GM18505 (cell line): ENCODE measurements at regions not wholly inside any gene's neighbourhood (a gene's known extent, or its start where the extent isn't known, plus 50 kb on each side); places are given as distances from the start of the nearest gene placed in this dataset.
A peak's percentile ranks its signal among the peaks of the same experiment; 100 is the strongest.

ENCODE experiments used
- ATAC-seq: cut with Tn5 transposase; IDR thresholded peaks from one replicate; pipeline ENCODE4 v1.9.1; 2021; ENCODE audit not compliant: unreplicated experiment
- POLR2A ChIP-seq: IDR thresholded peaks from 4 replicates; pipeline ENCODE4 v1.6.1; 2011; ENCODE audit warnings: borderline replicate concordance; ENCODE audit not compliant: insufficient read depth, insufficient read length; ENCODE audit errors: extremely low read depth

- ATAC-seq, result no peak
Observed at GRCh38 chr2:234333168-234334130, 163.4 kb downstream of the ARL4C start.

DNA sequence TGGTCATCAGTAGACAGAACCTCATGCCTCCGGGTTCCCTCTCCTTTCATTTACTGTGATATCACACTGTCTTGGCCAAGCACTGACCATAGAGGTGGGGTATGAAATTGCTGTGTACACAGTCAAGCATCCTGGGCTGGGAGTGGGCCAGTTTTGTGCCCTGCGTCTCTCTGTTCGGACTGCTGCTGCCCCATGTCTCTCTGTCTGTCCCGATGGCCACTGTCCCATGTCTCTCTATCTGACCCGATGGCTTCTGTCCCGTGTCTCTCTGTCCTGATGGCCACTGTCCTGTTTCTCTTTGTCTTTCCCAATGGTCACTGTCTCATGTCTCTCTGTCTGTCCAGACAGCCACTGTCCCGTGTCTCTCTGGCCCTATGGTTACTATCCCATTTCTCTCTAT is 164.9 kb downstream of the ARL4C start:
- no peak for TF ChIP-seq POLR2A
- no peak for ATAC-seq

More at GRCh38 chr2:234333168-234334130, 163.4 kb downstream of the ARL4C start:
- TF ChIP-seq POLR2A, result no peak

GRCh38 chr2:234331566-234331965 is 165.3 kb downstream of the ARL4C start:
- ATAC-seq, result no peak
- TF ChIP-seq POLR2A, result no peak

DNA sequence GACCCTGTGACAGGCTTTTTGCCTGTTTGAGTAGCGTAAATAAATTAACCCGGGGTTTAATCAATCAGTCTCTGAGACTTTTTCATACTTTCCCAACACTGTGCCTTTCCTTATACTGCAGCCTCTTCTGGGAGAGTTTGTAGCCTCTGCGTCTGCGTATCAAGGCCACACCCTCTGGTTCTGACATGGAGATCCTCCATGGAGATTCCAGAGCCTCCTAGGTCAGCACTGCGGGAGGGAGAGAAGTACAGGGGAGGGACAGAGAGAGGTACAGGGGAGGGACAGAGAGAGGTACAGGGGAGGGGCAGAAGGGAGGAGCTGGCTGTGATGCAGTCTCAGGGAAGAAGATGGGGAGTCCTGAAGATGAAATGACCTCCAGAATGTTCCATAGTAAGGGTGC is 166.0 kb downstream of the ARL4C start:
- no peak for ATAC-seq
- no peak for TF ChIP-seq POLR2A

DNA sequence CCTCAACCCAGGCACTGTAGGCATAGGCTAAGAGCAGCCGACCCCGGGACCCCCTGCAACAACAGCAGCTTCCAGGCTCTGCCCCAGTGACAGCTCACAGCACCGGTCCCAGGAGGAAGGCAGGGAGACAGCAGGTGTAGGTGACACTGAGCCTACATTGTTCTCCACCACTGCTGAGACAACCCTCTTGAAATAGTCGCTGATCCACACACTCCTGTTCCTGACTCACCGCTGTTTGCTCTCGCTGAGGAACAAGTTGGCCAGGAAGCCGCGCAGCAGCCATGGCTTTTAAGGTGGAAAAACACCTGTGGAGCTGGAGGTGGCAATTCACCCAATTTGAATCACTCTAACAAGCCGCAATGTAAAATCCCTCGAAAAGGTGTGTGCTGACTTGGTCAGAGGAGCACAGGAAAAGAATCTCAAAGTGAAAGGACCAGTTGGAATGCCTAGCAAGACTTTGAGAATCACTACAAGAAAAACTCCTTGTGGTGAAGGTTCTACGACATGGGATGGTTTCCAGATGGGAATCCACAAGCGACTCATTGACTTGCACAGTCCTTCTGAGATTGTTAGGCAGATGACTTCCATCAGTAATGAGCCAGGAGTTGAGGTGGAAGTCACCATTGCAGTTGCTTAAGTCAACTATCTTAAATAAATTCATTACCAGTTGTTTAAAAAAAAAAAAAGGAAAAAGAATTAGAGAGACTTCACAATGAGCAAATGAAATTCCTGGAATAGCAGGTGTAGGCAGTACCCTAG is 167.5 kb downstream of the ARL4C start:
- TF ChIP-seq POLR2A, result no peak
- no peak for ATAC-seq

DNA sequence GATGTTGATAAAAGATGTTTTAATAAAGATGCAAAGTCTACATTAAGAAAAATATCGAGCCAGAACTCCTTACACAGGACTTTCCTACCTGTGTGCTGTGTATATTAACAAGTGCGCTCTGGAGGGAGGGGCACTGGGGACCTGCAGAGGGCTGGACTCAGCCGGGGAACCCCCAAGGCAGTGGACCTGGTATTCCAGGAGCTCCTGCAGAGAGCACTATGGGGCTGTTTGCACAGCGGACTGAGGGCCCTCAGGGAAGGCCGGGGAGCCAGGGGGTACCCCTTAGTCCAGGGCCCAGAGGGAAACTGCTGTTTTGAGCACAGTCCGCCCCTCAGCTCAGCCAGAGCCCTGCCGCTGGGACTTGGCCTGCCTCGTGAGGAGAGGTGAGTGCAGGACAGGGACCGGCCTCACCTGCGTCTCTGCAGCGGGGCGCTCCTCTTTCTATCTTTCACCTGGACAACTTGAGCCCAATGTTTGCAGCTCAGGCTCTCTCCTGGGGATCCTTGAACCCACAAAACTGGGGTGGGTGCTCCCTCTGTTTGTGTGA is 168.4 kb downstream of the ARL4C start:
- TF ChIP-seq POLR2A, result no peak
- no peak for ATAC-seq

GRCh38 chr2:234326694-234327093 is 170.2 kb downstream of the ARL4C start:
- no peak for ATAC-seq
- TF ChIP-seq POLR2A, result no peak

GRCh38 chr2:234324116-234324515 is 172.8 kb downstream of the ARL4C start:
- ATAC-seq, result no peak
- TF ChIP-seq POLR2A, result no peak

DNA sequence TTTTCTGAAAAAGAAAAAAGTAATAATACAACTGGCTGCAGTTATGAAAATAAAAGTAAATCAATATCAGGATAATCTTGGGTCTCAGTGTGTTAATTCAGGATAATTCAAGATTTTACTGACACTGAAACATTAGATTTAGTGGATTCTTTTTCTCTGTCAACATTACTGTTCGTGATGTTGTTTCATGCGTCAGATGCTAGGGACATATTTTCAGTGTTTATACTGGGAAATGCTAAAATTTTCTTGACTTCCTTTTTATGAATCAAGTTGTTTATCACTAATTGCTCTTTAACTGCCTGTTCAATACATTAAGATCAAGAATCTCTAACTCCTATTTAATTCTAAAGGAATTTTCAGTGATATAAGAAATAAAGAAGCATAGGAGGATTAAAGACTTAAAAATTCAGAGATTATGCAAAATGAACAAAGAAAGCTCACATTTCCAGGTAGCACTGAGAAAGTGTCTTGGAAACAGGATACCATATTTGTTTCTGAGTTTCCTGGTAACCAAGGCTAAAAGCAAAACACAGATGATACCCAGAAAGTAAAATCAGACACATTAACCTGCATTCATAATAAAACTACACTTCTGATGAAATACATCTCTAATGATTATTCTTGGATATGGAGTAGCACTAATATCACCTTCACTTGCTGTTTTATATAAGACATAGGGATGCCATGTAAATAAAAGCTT is 174.0 kb downstream of the ARL4C start:
- ATAC-seq, result no peak
- TF ChIP-seq POLR2A, result no peak

- TF ChIP-seq POLR2A, result no peak
- ATAC-seq, result no peak
Observed at GRCh38 chr2:234320066-234320465, 176.8 kb downstream of the ARL4C start.

DNA sequence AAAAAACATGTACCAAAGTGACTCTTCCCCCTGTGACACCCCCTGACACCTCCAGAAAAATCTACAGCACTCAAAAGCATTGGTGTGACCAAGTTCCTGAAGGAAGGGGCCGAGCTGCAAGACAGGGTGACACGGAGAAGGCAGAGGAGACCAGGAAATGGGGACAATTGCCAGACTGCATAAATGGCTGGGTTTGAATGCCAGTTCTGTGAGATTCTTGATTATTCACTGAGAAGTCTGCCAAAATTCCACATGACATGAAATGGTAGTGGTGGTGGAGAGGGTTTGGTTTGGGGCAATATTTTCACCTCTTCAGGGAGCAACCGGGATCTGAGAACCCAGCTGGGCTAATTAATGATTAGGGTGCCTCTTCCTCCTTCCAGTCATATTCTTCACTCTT is 178.5 kb downstream of the ARL4C start:
- no peak for TF ChIP-seq POLR2A
- ATAC-seq, result no peak

DNA sequence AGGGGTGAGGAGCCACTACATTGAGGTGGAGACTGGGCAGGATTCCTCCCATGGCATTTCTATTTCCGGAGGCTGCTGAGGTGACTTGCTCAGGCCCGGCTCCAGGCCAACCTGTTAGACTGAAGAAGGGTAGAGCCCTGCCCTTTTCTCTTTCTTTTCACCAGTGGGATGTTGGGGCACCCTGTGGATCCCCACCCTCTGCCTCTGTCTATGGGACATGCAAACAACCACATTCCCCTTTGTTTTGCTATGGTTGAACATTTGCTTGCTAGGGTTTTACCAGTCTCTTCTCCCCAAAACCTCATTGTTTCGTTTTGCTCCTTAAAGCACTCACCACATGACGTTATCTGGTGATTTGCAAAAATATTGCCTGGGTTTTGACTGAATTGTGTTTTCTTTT is 183.3 kb downstream of the ARL4C start:
- ATAC-seq, result no peak

GRCh38 chr2:234310166-234310565 is 186.7 kb downstream of the ARL4C start:
- ATAC-seq, result no peak
- TF ChIP-seq POLR2A, result no peak

More for the DNA sequence above, 183.3 kb downstream of the ARL4C start:
- TF ChIP-seq POLR2A, result no peak

DNA sequence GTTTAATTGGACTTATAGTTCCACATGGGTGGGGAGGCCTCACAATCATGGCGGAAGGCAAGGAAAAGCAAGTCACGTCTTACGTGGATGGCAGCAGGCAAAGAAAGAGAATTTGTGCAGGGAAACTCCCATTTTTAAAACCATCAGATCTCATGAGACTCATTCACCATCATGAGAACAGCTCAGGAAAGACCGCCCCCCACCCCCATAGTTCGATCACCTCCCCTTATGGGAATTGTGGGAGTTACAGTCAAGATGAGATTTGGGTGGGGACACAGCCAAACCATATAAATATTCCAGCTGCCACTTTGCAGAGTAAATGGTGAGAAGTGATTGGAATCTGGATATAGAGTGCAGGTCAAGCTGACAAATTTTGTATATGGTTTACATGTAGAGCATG is 187.4 kb downstream of the ARL4C start:
- ATAC-seq, result no peak

GRCh38 chr2:234308813-234309195 is 188.1 kb downstream of the ARL4C start:
- ATAC-seq, result peak; percentile 76
- no peak for TF ChIP-seq POLR2A

More for the DNA sequence above, 187.4 kb downstream of the ARL4C start:
- TF ChIP-seq POLR2A, result no peak
